OCI-LY1 (cell line): ENCODE measurements at regions not wholly inside any gene's neighbourhood (a gene's known extent, or its start where the extent isn't known, plus 50 kb on each side); places are given as distances from the start of the nearest gene placed in this dataset.

Source experiments
- H2AFZ ChIP-seq: fragments of 200-600 bp; sonication (generic), shearing (Covaris generic); 2 replicates; pipeline ENCODE4 v1.6.0; 2014; ENCODE audit warnings: antibody characterized with exemption, mild to moderate bottlenecking, low read length
- H3F3A ChIP-seq: fragments of 200-600 bp; sonication (generic), shearing (Covaris generic); 2 replicates; pipeline ENCODE4 v1.6.0; 2014; ENCODE audit warnings: mild to moderate bottlenecking, antibody characterized with exemption, low read length, moderate library complexity; ENCODE audit not compliant: insufficient read depth
- H3K27ac ChIP-seq: fragments of 200-600 bp; sonication (generic); 2 replicates; pipeline ENCODE4 v1.5.1; 2014; ENCODE audit warnings: low read length, mixed run types, mild to moderate bottlenecking, low read depth; ENCODE audit not compliant: poor library complexity, severe bottlenecking
- H3K27me3 ChIP-seq: fragments of 200-600 bp; sonication (generic); 2 replicates; pipeline ENCODE4 v1.6.0; 2014; ENCODE audit warnings: antibody characterized with exemption, mild to moderate bottlenecking, low read length, moderate library complexity; ENCODE audit not compliant: insufficient read depth
- H3K36me3 ChIP-seq: fragments of 200-600 bp; sonication (generic); 2 replicates; pipeline ENCODE4 v1.6.1; 2014; ENCODE audit warnings: mild to moderate bottlenecking, antibody characterized with exemption, low read length, moderate library complexity, mixed read lengths; ENCODE audit not compliant: insufficient read depth
- H3K4me1 ChIP-seq: fragments of 200-600 bp; sonication (generic); 2 replicates; pipeline ENCODE4 v1.5.1; 2014; ENCODE audit warnings: mild to moderate bottlenecking, low read length, moderate library complexity; ENCODE audit not compliant: insufficient read depth, severe bottlenecking
- H3K4me2 ChIP-seq: fragments of 200-600 bp; sonication (generic), shearing (Covaris generic); 2 replicates; pipeline ENCODE4 v1.6.1; 2014; ENCODE audit warnings: low read length
- H3K4me3 ChIP-seq: fragments of 200-600 bp; sonication (generic); 2 replicates; pipeline ENCODE4 v1.5.1; 2014; ENCODE audit warnings: low read length, low read depth, mild to moderate bottlenecking, mixed read lengths; ENCODE audit not compliant: poor library complexity, severe bottlenecking
- H3K79me2 ChIP-seq: fragments of 200-600 bp; shearing (Covaris generic); 2 replicates; pipeline ENCODE4 v1.6.1; 2016; ENCODE audit warnings: mixed run types, low read length, mixed read lengths; ENCODE audit not compliant: insufficient read depth
- H3K9ac ChIP-seq: fragments of 200-600 bp; sonication (generic), shearing (Covaris generic); 2 replicates; pipeline ENCODE4 v1.6.1; 2014; ENCODE audit warnings: mild to moderate bottlenecking, low read length, mixed read lengths
- H3K9me2 ChIP-seq: fragments of 200-600 bp; sonication (generic), shearing (Covaris generic); 2 replicates; pipeline ENCODE4 v1.6.1; 2014; ENCODE audit warnings: low read depth, mild to moderate bottlenecking, low read length, mixed read lengths
- H3K9me3 ChIP-seq: fragments of 200-600 bp; shearing (Covaris generic); 2 replicates; pipeline ENCODE4 v1.6.1; 2014; ENCODE audit warnings: low read length, mixed read lengths
- H4K20me1 ChIP-seq: fragments of 200-600 bp; sonication (generic), shearing (Covaris generic); 2 replicates; pipeline ENCODE4 v1.6.0; 2016; ENCODE audit warnings: mild to moderate bottlenecking, low read length; ENCODE audit not compliant: insufficient read depth
- CTCF ChIP-seq: fragments of 200-600 bp; sonication (generic), shearing (Covaris generic); IDR thresholded peaks from 2 replicates; pipeline ENCODE4 v1.5.1; 2017; ENCODE audit warnings: mild to moderate bottlenecking, antibody characterized with exemption, low read length, moderate library complexity, mixed read lengths
- EZH2 ChIP-seq: fragments of 200-600 bp; sonication (generic), shearing (Covaris generic); IDR thresholded peaks from 2 replicates; pipeline ENCODE4 v1.8.0; 2017; ENCODE audit warnings: borderline replicate concordance, mixed run types, mild to moderate bottlenecking, antibody characterized with exemption, low read length, moderate library complexity, mixed read lengths

- Histone ChIP-seq H2AFZ (no peak overlapping the region), H3K4me1 (peaks cover 61% of the 10 kb centered on the region), H3K9ac (peak overlapping the region; percentile 39; the same call in 1 of the 2 replicates), H3K4me3 (no peak overlapping the region), H3K36me3 (peaks cover 14% of the 10 kb centered on the region; the same call in 1 of the 2 replicates), H3K27ac (peak overlapping the region; percentile 97), H3K9me3 (no peaks in the 10 kb centered on the region), H3K4me2 (no peak overlapping the region), H4K20me1 (no peaks in the 10 kb centered on the region), H3K9me2 (no peaks in the 10 kb centered on the region), H3F3A (no peaks in the 10 kb centered on the region), H3K79me2 (peaks cover 8% of the 10 kb centered on the region; the same call in 1 of the 2 replicates), H3K27me3 (no peaks in the 10 kb centered on the region)
- no peak for TF ChIP-seq EZH2
- no peak for TF ChIP-seq CTCF
These were observed 289.9 kb downstream of the ZEB2 start for GRCh38 chr2:144230033-144230432.

- H3F3A ChIP-seq = no peaks in the 10 kb centered on the region
- no peak overlapping the region for H3K9ac ChIP-seq
- no peaks in the 10 kb centered on the region for H3K9me2 ChIP-seq
- no peak overlapping the region for H3K4me3 ChIP-seq
- H3K4me2 ChIP-seq = no peak overlapping the region
- no peaks in the 10 kb centered on the region for H3K9me3 ChIP-seq
- H4K20me1 ChIP-seq = no peaks in the 10 kb centered on the region
- H2AFZ ChIP-seq = no peak overlapping the region
- H3K79me2 ChIP-seq = peaks cover 8% of the 10 kb centered on the region; the same call in 1 of the 2 replicates
- H3K27me3 ChIP-seq = no peaks in the 10 kb centered on the region
- peaks cover 57% of the 10 kb centered on the region for H3K4me1 ChIP-seq
- peaks cover 14% of the 10 kb centered on the region; the same call in 1 of the 2 replicates for H3K36me3 ChIP-seq
- peak overlapping the region; percentile 97 for H3K27ac ChIP-seq
- TF ChIP-seq CTCF = no peak
- TF ChIP-seq EZH2 = no peak
These were observed 290.6 kb downstream of the ZEB2 start for GRCh38 chr2:144229296-144229695.

GRCh38 chr2:144227427-144228105, 292.4 kb downstream of the ZEB2 start:
- TF ChIP-seq EZH2 (no peak), CTCF (no peak)
- peaks cover 40% of the 10 kb centered on the region for H3K4me1 ChIP-seq
- no peaks in the 10 kb centered on the region for H3K9me3 ChIP-seq
- no peak overlapping the region for H3K4me2 ChIP-seq
- no peaks in the 10 kb centered on the region for H3K27me3 ChIP-seq
- H3K79me2 ChIP-seq = peaks cover 8% of the 10 kb centered on the region; the same call in 1 of the 2 replicates
- H3F3A ChIP-seq = no peaks in the 10 kb centered on the region
- H4K20me1 ChIP-seq = no peaks in the 10 kb centered on the region
- H3K36me3 ChIP-seq = peaks cover 20% of the 10 kb centered on the region; the same call in 1 of the 2 replicates
- no peak overlapping the region for H2AFZ ChIP-seq
- no peaks in the 10 kb centered on the region for H3K9me2 ChIP-seq
- no peak overlapping the region for H3K4me3 ChIP-seq
- no peak overlapping the region for H3K27ac ChIP-seq
- H3K9ac ChIP-seq = no peak overlapping the region
